Mesenchymal stem cell (in vitro differentiated cells and primary cell): ENCODE measurements at regions not wholly inside any gene's neighbourhood (a gene's known extent, or its start where the extent isn't known, plus 50 kb on each side); places are given as distances from the start of the nearest gene placed in this dataset.

Experiments used
- DNase-seq: peaks from one replicate; pipeline ENCODE4 v3.0.0-alpha.2; 2013
- H2AFZ ChIP-seq: one replicate; pipeline ENCODE4 v1.6.1; 2013; ENCODE audit warnings: low read depth, mild to moderate bottlenecking, control low read depth, inconsistent platforms, low read length, moderate library complexity
- H2AK5ac ChIP-seq: 2 replicates; pipeline ENCODE4 v1.6.1; 2013; ENCODE audit warnings: low read length, moderate library complexity, mild to moderate bottlenecking, inconsistent platforms; ENCODE audit not compliant: severe bottlenecking
- H2BK120ac ChIP-seq: one replicate; pipeline ENCODE4 v1.6.1; 2013; ENCODE audit warnings: low read depth, mild to moderate bottlenecking, inconsistent platforms, low read length, moderate library complexity
- H2BK12ac ChIP-seq, 2 experiments: one replicate each; pipeline ENCODE4 v1.6.1; 2013; ENCODE audit warnings: inconsistent platforms in 2 of 2, low read length in 2 of 2, mild to moderate bottlenecking in 2 of 2, moderate library complexity in 2 of 2, control low read depth in 1 of 2
- H2BK15ac ChIP-seq: one replicate; pipeline ENCODE4 v1.6.1; 2013; ENCODE audit warnings: mild to moderate bottlenecking, low read depth, inconsistent platforms; ENCODE audit not compliant: poor library complexity, severe bottlenecking
- H2BK5ac ChIP-seq: 2 replicates; pipeline ENCODE4 v1.6.1; 2013; ENCODE audit warnings: low read depth, mild to moderate bottlenecking, low read length, control low read depth, inconsistent platforms; ENCODE audit not compliant: poor library complexity, severe bottlenecking
- H3K14ac ChIP-seq, 2 experiments: one replicate each; pipeline ENCODE4 v1.6.1; 2013; ENCODE audit warnings: inconsistent platforms in 2 of 2, low read length in 2 of 2, control low read depth in 1 of 2, mild to moderate bottlenecking in 1 of 2, moderate library complexity in 1 of 2
- H3K18ac ChIP-seq, 2 experiments: one replicate each; pipeline ENCODE4 v1.6.1; 2013; ENCODE audit warnings: inconsistent platforms in 2 of 2, low read length in 2 of 2, control low read depth in 1 of 2, low read depth in 1 of 2, mild to moderate bottlenecking in 1 of 2
- H3K23ac ChIP-seq, 2 experiments: one replicate each; pipeline ENCODE4 v1.6.1; 2013; ENCODE audit warnings: inconsistent platforms in 2 of 2, low read length in 2 of 2, mild to moderate bottlenecking in 2 of 2, moderate library complexity in 2 of 2, control low read depth in 1 of 2
- H3K27ac ChIP-seq: 2 replicates; pipeline ENCODE4 v1.5.1; 2013; ENCODE audit warnings: mild to moderate bottlenecking, moderate library complexity, low read length, control low read depth, inconsistent platforms; ENCODE audit not compliant: poor library complexity, severe bottlenecking
- H3K27me3 ChIP-seq, 2 experiments: 2 replicates each; pipeline versions ENCODE4 v1.6.1 to v1.7.0; 2013; ENCODE audit warnings: low read length in 2 of 2, mild to moderate bottlenecking in 2 of 2, moderate library complexity in 2 of 2, control low read depth in 1 of 2, inconsistent platforms in 1 of 2; ENCODE audit not compliant: control insufficient read depth in 1 of 2, insufficient read depth in 1 of 2
- H3K36me3 ChIP-seq, 2 experiments: 2 replicates each; pipeline versions ENCODE4 v1.6.1 to v1.7.0; 2013; ENCODE audit warnings: low read length in 2 of 2, control low read depth in 1 of 2, inconsistent platforms in 1 of 2, low read depth in 1 of 2, mild to moderate bottlenecking in 1 of 2; ENCODE audit not compliant: insufficient read depth in 2 of 2, control insufficient read depth in 1 of 2
- H3K4ac ChIP-seq, 2 experiments: one replicate each; pipeline ENCODE4 v1.6.1; 2013; ENCODE audit warnings: inconsistent platforms in 2 of 2, low read length in 2 of 2, mild to moderate bottlenecking in 2 of 2, moderate library complexity in 2 of 2, control low read depth in 1 of 2, low read depth in 1 of 2
- H3K4me1 ChIP-seq: 2 replicates; pipeline ENCODE4 v1.6.1; 2013; ENCODE audit warnings: low read depth, low read length, control low read depth; ENCODE audit not compliant: control insufficient read depth, insufficient read depth
- H3K4me2 ChIP-seq: 2 replicates; pipeline ENCODE4 v1.6.1; 2013; ENCODE audit warnings: low read length, mild to moderate bottlenecking, inconsistent platforms; ENCODE audit not compliant: poor library complexity, severe bottlenecking
- H3K4me3 ChIP-seq, 2 experiments: 2 replicates each; pipeline versions ENCODE4 v1.5.1 to v1.7.0; 2013; ENCODE audit warnings: low read length in 2 of 2, mild to moderate bottlenecking in 2 of 2, control low read depth in 1 of 2, low read depth in 1 of 2; ENCODE audit not compliant: insufficient read depth in 1 of 2
- H3K79me1 ChIP-seq: replicated peaks from 2 replicates; pipeline ENCODE4 v1.6.1; 2013; ENCODE audit warnings: mild to moderate bottlenecking, control low read depth, low read length, inconsistent platforms; ENCODE audit not compliant: poor library complexity, severe bottlenecking
- H3K9ac ChIP-seq: 2 replicates; pipeline ENCODE4 v1.7.0; 2013; ENCODE audit warnings: mild to moderate bottlenecking, low read length, moderate library complexity
- H3K9me3 ChIP-seq: 2 replicates; pipeline ENCODE4 v1.7.0; 2013; ENCODE audit warnings: mild to moderate bottlenecking, low read length; ENCODE audit not compliant: control insufficient read depth
- H4K8ac ChIP-seq: one replicate; pipeline ENCODE4 v1.6.1; 2013; ENCODE audit warnings: inconsistent platforms, mild to moderate bottlenecking, low read length, moderate library complexity
- H4K91ac ChIP-seq: one replicate; pipeline ENCODE4 v1.6.1; 2013; ENCODE audit warnings: mild to moderate bottlenecking, low read length, inconsistent platforms
- WGBS: methylation state at CpG from one replicate; pipeline ENCODE4 v1.1.7; 2013; ENCODE audit warnings: mixed read lengths; 5-methylcytosine and 5-hydroxymethylcytosine counted together

DNA sequence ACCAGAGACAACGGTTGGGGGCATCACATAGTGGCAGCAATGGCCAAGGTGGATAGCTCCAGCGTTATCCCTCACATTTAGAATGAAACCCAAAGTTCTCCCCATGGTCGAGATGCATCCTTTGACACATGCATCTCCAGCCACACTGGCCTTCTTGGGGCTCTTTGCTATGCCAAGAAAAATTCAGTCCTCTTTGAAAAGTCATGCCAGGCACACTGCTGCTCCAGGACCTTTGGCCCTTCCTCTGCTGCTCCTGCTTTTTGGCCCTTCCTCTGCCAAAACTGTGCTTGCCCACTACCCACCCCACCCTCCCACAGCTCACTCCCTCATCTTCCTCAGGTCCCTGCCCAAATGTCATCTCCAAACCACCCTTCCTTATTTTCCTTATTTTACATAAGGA, 106.4 kb downstream of the C1orf94 start:
- Histone ChIP-seq H2BK5ac (no peak overlapping the region), H3K27me3 (peaks cover 0 to 93% of the 10 kb centered on the region in 2 experiments), H3K27ac (no peak overlapping the region), H3K79me1 (no peaks in the 10 kb centered on the region), H3K4me3 (no peak overlapping the region), H4K91ac (no peak overlapping the region), H3K36me3 (no peaks in the 10 kb centered on the region), H2BK12ac (no peak overlapping the region), H2AFZ (no peak overlapping the region), H3K4me2 (no peak overlapping the region), H2BK120ac (no peak overlapping the region), H2BK15ac (no peak overlapping the region), H3K14ac (no peak overlapping the region), H4K8ac (no peak overlapping the region), H3K9ac (no peak overlapping the region), H3K9me3 (no peaks in the 10 kb centered on the region), H2AK5ac (no peak overlapping the region), H3K23ac (no peak overlapping the region), H3K18ac (no peak overlapping the region), H3K4me1 (no peaks in the 10 kb centered on the region), H3K4ac (no peak overlapping the region)
- WGBS = 36% methylated on average over 3 of the region's 3 CpGs
- no peak for DNase-seq

GRCh38 chr1:34286511-34286910, 109.8 kb downstream of the C1orf94 start:
- no peak for DNase-seq
- no peak overlapping the region for H4K8ac ChIP-seq
- H3K9ac ChIP-seq = no peak overlapping the region
- H3K23ac ChIP-seq = no peak overlapping the region
- H2BK12ac ChIP-seq = no peak overlapping the region
- peaks cover 3% of the 10 kb centered on the region for H3K9me3 ChIP-seq
- H3K27ac ChIP-seq = no peak overlapping the region
- no peak overlapping the region for H2BK15ac ChIP-seq
- H3K14ac ChIP-seq = no peak overlapping the region
- H2BK120ac ChIP-seq = no peak overlapping the region
- no peak overlapping the region for H2AFZ ChIP-seq
- H3K4ac ChIP-seq = no peak overlapping the region
- no peak overlapping the region for H3K4me2 ChIP-seq
- no peak overlapping the region for H3K4me3 ChIP-seq
- no peak overlapping the region for H2AK5ac ChIP-seq
- peaks cover 0 to 94% of the 10 kb centered on the region in 2 experiments for H3K27me3 ChIP-seq
- 63% methylated on average over 6 of the region's 6 CpGs for WGBS
- H4K91ac ChIP-seq = no peak overlapping the region
- no peak overlapping the region for H3K18ac ChIP-seq
- H3K4me1 ChIP-seq = no peaks in the 10 kb centered on the region
- H3K36me3 ChIP-seq = no peaks in the 10 kb centered on the region
- H3K79me1 ChIP-seq = no peaks in the 10 kb centered on the region
- no peak overlapping the region for H2BK5ac ChIP-seq

GRCh38 chr1:34290831-34291230, 114.1 kb downstream of the C1orf94 start:
- Histone ChIP-seq H2AK5ac (no peak overlapping the region), H3K4ac (no peak overlapping the region), H2AFZ (no peak overlapping the region), H3K9ac (no peak overlapping the region), H4K91ac (no peak overlapping the region), H3K27me3 (peaks cover 0 to 74% of the 10 kb centered on the region in 2 experiments), H3K14ac (no peak overlapping the region), H3K4me2 (no peak overlapping the region), H3K79me1 (no peaks in the 10 kb centered on the region), H3K27ac (no peak overlapping the region), H2BK5ac (no peak overlapping the region), H3K36me3 (no peaks in the 10 kb centered on the region), H3K9me3 (peaks cover 3% of the 10 kb centered on the region), H3K4me1 (no peaks in the 10 kb centered on the region), H2BK12ac (no peak overlapping the region), H3K4me3 (no peak overlapping the region), H3K18ac (no peak overlapping the region), H3K23ac (no peak overlapping the region), H2BK120ac (no peak overlapping the region), H4K8ac (no peak overlapping the region), H2BK15ac (no peak overlapping the region)
- WGBS = 55% methylated on average over 2 of the region's 2 CpGs
- no peak for DNase-seq

DNA sequence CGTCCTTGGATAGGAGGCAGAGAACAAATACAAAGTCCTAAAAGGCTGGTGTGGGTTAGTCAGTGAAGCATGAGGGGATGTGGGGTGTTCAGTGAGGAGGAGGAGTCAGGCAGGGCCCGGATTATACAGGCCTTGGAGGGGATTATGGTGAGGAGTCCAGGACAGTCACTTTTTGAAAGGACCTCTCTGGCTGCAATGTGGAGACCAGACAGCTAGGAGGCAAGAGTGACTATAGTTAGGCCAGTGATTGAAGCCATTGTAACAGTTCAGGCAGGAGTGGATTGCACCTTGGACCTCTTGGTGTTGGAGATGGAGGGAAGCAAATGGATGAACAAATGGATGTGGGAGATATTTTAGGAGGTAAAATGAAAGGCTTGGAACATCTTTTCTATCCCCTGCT, 115.8 kb downstream of the C1orf94 start:
- no peak overlapping the region for H3K18ac ChIP-seq
- H3K4me3 ChIP-seq = no peak overlapping the region
- H2AFZ ChIP-seq = no peak overlapping the region
- no peak overlapping the region for H2AK5ac ChIP-seq
- no peak overlapping the region for H2BK15ac ChIP-seq
- no peak overlapping the region for H3K27ac ChIP-seq
- WGBS = 39% methylated on average over 2 of the region's 2 CpGs
- DNase-seq = no peak
- no peaks in the 10 kb centered on the region for H3K36me3 ChIP-seq
- peaks cover 0 to 69% of the 10 kb centered on the region in 2 experiments for H3K27me3 ChIP-seq
- no peak overlapping the region for H4K8ac ChIP-seq
- H3K4ac ChIP-seq = no peak overlapping the region
- no peak overlapping the region for H2BK120ac ChIP-seq
- H3K23ac ChIP-seq = no peak overlapping the region
- no peak overlapping the region for H3K4me2 ChIP-seq
- no peaks in the 10 kb centered on the region for H3K4me1 ChIP-seq
- H3K9me3 ChIP-seq = peaks cover 3% of the 10 kb centered on the region
- no peak overlapping the region for H2BK12ac ChIP-seq
- no peaks in the 10 kb centered on the region for H3K79me1 ChIP-seq
- H3K14ac ChIP-seq = no peak overlapping the region
- H3K9ac ChIP-seq = no peak overlapping the region
- H2BK5ac ChIP-seq = no peak overlapping the region
- no peak overlapping the region for H4K91ac ChIP-seq
